Fibroblast of lung (primary cell): ENCODE measurements at regions not wholly inside any gene's neighbourhood (a gene's known extent, or its start where the extent isn't known, plus 50 kb on each side); places are given as distances from the start of the nearest gene placed in this dataset.

Source experiments
- DNase-seq, 2 donors: peaks; one replicate each; pipeline versions ENCODE4 v3.0.0 to v3.0.0-alpha.2; 2010; ENCODE audit warnings: low read depth in 2 of 2
- H2AFZ ChIP-seq: 2 replicates; pipeline ENCODE4 v1.5.1; 2012; ENCODE audit warnings: low read length, control low read depth, inconsistent platforms
- H3K27ac ChIP-seq: 2 replicates; pipeline ENCODE4 v1.5.1; 2011; ENCODE audit warnings: low read length, control low read depth; ENCODE audit not compliant: insufficient read depth
- H3K27me3 ChIP-seq: 2 replicates; pipeline ENCODE4 v1.5.1; 2011; ENCODE audit warnings: mild to moderate bottlenecking, low read length; ENCODE audit not compliant: control insufficient read depth, insufficient read depth
- H3K36me3 ChIP-seq: 2 replicates; pipeline ENCODE4 v1.5.1; 2011; ENCODE audit warnings: low read length; ENCODE audit not compliant: control insufficient read depth, insufficient read depth
- H3K4me1 ChIP-seq: 2 replicates; pipeline ENCODE4 v1.5.1; 2011; ENCODE audit warnings: low read length; ENCODE audit not compliant: control insufficient read depth, insufficient read depth; ENCODE audit errors: extremely low read depth
- H3K4me2 ChIP-seq: 2 replicates; pipeline ENCODE4 v1.5.1; 2011; ENCODE audit warnings: low read length, control low read depth; ENCODE audit not compliant: insufficient read depth; ENCODE audit errors: extremely low read depth
- H3K4me3 ChIP-seq, 4 experiments: fragments of 200-600 bp in 1 of 4; sonication (generic) in 1 of 4; replicated peaks in 1 of 4; 2 replicates each; pipeline ENCODE4 v1.5.1; 2011 to 2016; ENCODE audit warnings: low read length in 4 of 4, low read depth in 3 of 4, mild to moderate bottlenecking in 3 of 4, control low read depth in 2 of 4, inconsistent platforms in 1 of 4, mixed read lengths in 1 of 4; ENCODE audit not compliant: insufficient read depth in 1 of 4; ENCODE audit errors: control extremely low read depth in 1 of 4
- H3K79me2 ChIP-seq: 2 replicates; pipeline ENCODE4 v1.5.1; 2012; ENCODE audit warnings: mild to moderate bottlenecking, low read length, inconsistent platforms; ENCODE audit not compliant: control insufficient read depth, insufficient read depth
- H3K9ac ChIP-seq: 2 replicates; pipeline ENCODE4 v1.5.1; 2011; ENCODE audit warnings: mild to moderate bottlenecking, low read length, control low read depth; ENCODE audit not compliant: insufficient read depth
- H3K9me3 ChIP-seq: 2 replicates; pipeline ENCODE4 v1.5.1; 2012; ENCODE audit warnings: low read depth, low read length; ENCODE audit not compliant: control insufficient read depth, insufficient read depth
- H4K20me1 ChIP-seq: 2 replicates; pipeline ENCODE4 v1.5.1; 2011; ENCODE audit warnings: low read length; ENCODE audit not compliant: control insufficient read depth, insufficient read depth; ENCODE audit errors: extremely low read depth
- EZH2 ChIP-seq: IDR thresholded peaks from 2 replicates; pipeline ENCODE4 v1.5.1; 2012; ENCODE audit warnings: low read length, control low read depth, mild to moderate bottlenecking; ENCODE audit errors: missing control alignments
- TF ChIP-seq, protein P1 (sequence below), 2 donors: IDR thresholded peaks in 1 of 2; conservative IDR thresholded peaks in 1 of 2; 1 replicate in 1 of 2; 2 replicates in 1 of 2; pipeline ENCODE4 v1.5.1; 2011 to 2012; ENCODE audit warnings: low read length in 2 of 2, control low read depth in 1 of 2, inconsistent platforms in 1 of 2, low read depth in 1 of 2, mild to moderate bottlenecking in 1 of 2

DNA sequence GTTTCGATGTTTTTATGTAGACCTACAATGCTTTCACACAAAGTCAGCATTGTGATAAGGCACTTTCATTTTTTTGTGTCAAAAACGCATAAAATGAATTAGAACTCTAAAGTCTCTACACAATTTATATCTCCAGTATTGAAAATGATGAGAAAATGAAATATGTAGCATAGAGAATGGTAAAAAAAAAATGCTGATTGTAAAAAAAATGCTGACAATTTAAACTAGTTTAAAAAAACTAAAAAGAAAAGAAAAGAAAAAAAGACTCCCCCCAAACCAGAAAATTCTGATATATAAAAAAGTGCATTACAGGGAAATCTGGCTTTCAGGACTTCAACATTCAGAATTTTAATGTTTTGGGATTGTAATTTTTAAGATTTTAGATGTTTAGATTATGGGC is 148.1 kb downstream of the FZD1 start:
- H3K4me3 ChIP-seq = no peak overlapping the region
- H3K4me1 ChIP-seq = no peaks in the 10 kb centered on the region
- no peaks in the 10 kb centered on the region for H3K9me3 ChIP-seq
- no peaks in the 10 kb centered on the region for H3K79me2 ChIP-seq
- no peak overlapping the region for H3K9ac ChIP-seq
- TF ChIP-seq, protein P1, sequence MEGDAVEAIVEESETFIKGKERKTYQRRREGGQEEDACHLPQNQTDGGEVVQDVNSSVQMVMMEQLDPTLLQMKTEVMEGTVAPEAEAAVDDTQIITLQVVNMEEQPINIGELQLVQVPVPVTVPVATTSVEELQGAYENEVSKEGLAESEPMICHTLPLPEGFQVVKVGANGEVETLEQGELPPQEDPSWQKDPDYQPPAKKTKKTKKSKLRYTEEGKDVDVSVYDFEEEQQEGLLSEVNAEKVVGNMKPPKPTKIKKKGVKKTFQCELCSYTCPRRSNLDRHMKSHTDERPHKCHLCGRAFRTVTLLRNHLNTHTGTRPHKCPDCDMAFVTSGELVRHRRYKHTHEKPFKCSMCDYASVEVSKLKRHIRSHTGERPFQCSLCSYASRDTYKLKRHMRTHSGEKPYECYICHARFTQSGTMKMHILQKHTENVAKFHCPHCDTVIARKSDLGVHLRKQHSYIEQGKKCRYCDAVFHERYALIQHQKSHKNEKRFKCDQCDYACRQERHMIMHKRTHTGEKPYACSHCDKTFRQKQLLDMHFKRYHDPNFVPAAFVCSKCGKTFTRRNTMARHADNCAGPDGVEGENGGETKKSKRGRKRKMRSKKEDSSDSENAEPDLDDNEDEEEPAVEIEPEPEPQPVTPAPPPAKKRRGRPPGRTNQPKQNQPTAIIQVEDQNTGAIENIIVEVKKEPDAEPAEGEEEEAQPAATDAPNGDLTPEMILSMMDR (conservative IDR thresholded peaks at IDR 0.05 in 1 of 2, IDR thresholded peaks at IDR 0.05 in 1 of 2; ENCODE audit: low read depth in 1 of 2, low read length in 2 of 2) = no peak
- TF ChIP-seq EZH2 = no peak
- H4K20me1 ChIP-seq = peaks cover 2% of the 10 kb centered on the region
- H3K27ac ChIP-seq = no peak overlapping the region
- no peak overlapping the region for H2AFZ ChIP-seq
- DNase-seq = no peak
- peaks cover 3% of the 10 kb centered on the region for H3K27me3 ChIP-seq
- H3K4me2 ChIP-seq = no peak overlapping the region
- H3K36me3 ChIP-seq = no peaks in the 10 kb centered on the region

DNA sequence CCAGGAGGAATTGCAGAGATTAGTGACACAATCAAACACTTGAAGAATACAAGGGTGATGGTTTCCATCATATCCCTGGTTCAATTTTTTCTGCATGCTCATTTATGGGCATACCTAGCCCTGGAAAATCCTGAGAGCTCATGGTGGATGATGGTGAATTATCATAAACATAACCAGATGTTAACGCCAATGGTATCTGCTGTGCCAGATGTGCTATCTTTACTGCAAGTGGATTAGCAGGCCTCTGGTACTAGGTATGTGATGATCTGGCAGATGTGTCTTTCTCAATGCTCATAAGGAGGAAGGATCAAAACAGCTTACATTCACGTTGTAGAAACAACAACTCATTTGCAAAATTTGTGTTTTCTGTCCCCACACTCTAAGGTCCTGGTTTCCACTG is 150.5 kb downstream of the FZD1 start:
- H3K27ac ChIP-seq = no peak overlapping the region
- no peaks in the 10 kb centered on the region for H3K4me1 ChIP-seq
- no peak overlapping the region for H3K4me3 ChIP-seq
- no peak overlapping the region for H3K4me2 ChIP-seq
- DNase-seq = no peak
- no peaks in the 10 kb centered on the region for H3K9me3 ChIP-seq
- no peaks in the 10 kb centered on the region for H3K79me2 ChIP-seq
- H3K36me3 ChIP-seq = no peaks in the 10 kb centered on the region
- no peak overlapping the region for H2AFZ ChIP-seq
- TF ChIP-seq, protein P1 (conservative IDR thresholded peaks at IDR 0.05 in 1 of 2, IDR thresholded peaks at IDR 0.05 in 1 of 2; ENCODE audit: low read depth in 1 of 2, low read length in 2 of 2) = no peak
- no peak for TF ChIP-seq EZH2
- H3K9ac ChIP-seq = no peak overlapping the region
- H3K27me3 ChIP-seq = peaks cover 7% of the 10 kb centered on the region
- H4K20me1 ChIP-seq = peaks cover 2% of the 10 kb centered on the region

DNA sequence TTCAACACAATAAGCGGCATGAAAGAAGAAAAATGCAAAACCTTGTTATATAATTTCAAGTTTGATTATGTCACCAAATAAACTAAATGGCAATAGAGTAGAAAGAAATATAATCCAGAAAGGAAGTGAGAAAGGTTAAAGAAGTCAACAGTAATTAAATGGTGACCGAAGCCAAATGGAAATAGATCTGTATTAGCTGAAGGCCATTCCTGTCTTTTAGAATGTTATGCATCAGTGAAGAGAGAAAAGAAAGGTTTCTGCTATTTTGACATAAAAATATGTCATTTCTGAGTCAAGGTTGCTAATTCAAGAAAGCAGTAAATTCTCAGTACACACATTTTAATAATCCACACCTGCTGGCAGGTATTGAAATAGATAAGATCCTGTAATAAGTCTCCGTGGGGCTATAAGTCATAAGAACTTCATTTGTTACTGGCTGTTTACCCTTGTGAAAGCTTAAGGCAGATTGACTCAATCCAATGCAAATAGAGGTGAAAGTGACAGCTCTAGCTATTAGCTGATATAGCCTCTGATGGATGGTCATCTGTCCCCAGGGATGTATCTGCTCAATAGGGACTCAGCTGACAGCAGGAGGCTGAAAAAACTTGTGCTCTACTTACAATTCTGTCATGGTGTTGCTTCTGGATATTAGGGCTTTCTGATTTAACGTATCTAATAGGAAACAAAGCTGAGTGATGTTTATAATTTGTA is 152.1 kb downstream of the FZD1 start:
- Histone ChIP-seq H3K9me3 (no peaks in the 10 kb centered on the region), H2AFZ (no peak overlapping the region), H3K4me1 (no peaks in the 10 kb centered on the region), H4K20me1 (no peaks in the 10 kb centered on the region), H3K79me2 (no peaks in the 10 kb centered on the region), H3K9ac (no peak overlapping the region), H3K4me3 (no peak overlapping the region), H3K27me3 (peaks cover 10% of the 10 kb centered on the region), H3K27ac (no peak overlapping the region), H3K36me3 (no peaks in the 10 kb centered on the region), H3K4me2 (no peak overlapping the region)
- no peak for DNase-seq
- TF ChIP-seq EZH2 = no peak
- TF ChIP-seq, protein P1 (conservative IDR thresholded peaks at IDR 0.05 in 1 of 2, IDR thresholded peaks at IDR 0.05 in 1 of 2; ENCODE audit: low read depth in 1 of 2, low read length in 2 of 2) = no peak
